GM18505 (cell line): ENCODE measurements at regions not wholly inside any gene's neighbourhood (a gene's known extent, or its start where the extent isn't known, plus 50 kb on each side); places are given as distances from the start of the nearest gene placed in this dataset.
"Not testable (repeated sequence)": the region's sequence is repeated elsewhere in the genome, so short reads cannot be mapped to it uniquely, and the experiment has no call there.

Experiments
- ATAC-seq: cut with Tn5 transposase; IDR thresholded peaks from one replicate; pipeline ENCODE4 v1.9.1; 2021; ENCODE audit not compliant: unreplicated experiment
- POLR2A ChIP-seq: IDR thresholded peaks from 4 replicates; pipeline ENCODE4 v1.6.1; 2011; ENCODE audit warnings: borderline replicate concordance; ENCODE audit not compliant: insufficient read depth, insufficient read length; ENCODE audit errors: extremely low read depth

- ATAC-seq: no peak
- TF ChIP-seq POLR2A: no peak
Measured at GRCh38 chr7:156376317-156376716, 264.3 kb upstream of the RNF32 start.

DNA sequence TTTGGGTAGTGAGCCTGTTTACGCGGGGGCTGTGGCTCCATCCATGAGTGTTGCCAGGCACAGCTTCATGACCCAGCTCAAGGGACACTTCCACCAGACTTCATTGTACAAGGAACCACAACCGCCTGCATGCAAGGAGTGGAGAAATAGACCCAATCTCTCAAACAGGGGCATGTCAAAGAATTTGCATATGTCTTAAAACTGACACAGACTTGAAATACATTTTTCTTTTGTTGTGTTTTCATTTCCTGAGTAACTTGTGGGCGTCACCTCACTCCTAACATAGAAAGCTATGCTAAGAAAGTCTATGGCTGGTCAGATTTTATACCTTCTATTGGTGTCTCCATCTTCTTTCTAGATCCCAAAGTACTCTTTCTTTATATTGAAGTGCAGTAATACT, 266.2 kb upstream of the RNF32 start:
- TF ChIP-seq POLR2A: no peak
- no peak for ATAC-seq

DNA sequence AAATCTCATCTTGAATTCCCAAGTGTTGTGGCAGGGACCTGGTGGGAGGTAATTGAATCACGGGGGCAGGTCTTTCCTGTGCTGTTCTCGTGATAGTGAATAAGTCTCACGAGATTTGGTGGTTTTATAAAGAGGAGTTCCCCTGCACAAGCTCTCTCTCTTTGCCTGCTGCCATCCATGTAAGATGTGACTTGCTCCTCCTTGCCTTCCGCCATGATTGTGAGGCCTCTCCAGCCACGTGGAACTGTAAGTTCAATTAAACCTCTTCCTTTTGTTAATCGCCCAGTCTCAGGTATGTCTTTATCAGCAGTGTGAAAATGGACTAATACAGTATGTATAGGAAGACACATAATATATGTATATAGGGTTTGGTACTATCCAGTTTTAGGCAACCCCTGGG, 270.6 kb upstream of the RNF32 start:
- not testable (repeated sequence) for ATAC-seq

- TF ChIP-seq POLR2A: no peak
- no peak for ATAC-seq
Measured at GRCh38 chr7:156368053-156368843, 272.3 kb upstream of the RNF32 start.

- TF ChIP-seq POLR2A: no peak
- no peak for ATAC-seq
Measured at GRCh38 chr7:156363751-156364150, 276.8 kb upstream of the RNF32 start.

DNA sequence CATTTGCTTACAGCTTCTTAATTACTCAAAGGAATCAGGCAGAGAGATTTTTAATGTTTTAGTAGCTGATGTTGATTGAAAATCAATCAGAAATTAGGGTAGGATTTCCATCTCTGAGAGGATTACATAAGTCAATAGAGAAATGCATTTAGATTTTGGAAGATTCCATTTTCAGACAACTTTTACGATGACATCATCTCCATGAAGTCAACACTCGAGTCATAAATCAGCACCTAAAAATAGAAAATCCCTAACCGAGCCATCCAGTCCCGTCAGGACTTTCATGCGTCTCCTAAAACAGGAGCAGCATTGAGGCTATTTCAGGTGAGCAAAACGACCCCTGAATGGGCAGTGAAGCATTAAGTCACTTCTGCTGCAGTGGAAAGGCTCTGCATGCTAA, 279.7 kb upstream of the RNF32 start:
- no peak for TF ChIP-seq POLR2A
- no peak for ATAC-seq

GRCh38 chr7:156356551-156356950, 284.0 kb upstream of the RNF32 start:
- no peak for ATAC-seq

DNA sequence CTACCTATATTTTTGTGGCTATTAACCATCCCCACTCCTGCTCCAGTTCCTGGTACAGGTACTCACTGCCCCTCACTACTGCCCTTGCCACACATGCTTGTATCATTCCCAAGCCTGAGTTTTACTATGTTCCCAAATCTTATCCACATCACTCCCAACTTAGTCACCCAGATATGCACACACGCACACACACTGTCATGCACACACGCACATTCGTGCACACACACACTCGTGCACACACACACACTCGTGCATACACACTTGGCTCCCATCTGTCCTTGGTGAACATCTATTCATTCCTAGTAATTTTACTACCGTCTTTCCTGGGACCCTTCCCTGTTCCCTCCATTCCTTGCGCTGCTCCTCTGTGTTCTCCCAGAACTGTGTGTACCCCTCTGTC, 287.2 kb upstream of the RNF32 start:
- no peak for TF ChIP-seq POLR2A
- no peak for ATAC-seq

More at GRCh38 chr7:156356551-156356950, 284.0 kb upstream of the RNF32 start:
- no peak for TF ChIP-seq POLR2A

GRCh38 chr7:156347703-156348248, 292.8 kb upstream of the RNF32 start:
- not testable (repeated sequence) for ATAC-seq

DNA sequence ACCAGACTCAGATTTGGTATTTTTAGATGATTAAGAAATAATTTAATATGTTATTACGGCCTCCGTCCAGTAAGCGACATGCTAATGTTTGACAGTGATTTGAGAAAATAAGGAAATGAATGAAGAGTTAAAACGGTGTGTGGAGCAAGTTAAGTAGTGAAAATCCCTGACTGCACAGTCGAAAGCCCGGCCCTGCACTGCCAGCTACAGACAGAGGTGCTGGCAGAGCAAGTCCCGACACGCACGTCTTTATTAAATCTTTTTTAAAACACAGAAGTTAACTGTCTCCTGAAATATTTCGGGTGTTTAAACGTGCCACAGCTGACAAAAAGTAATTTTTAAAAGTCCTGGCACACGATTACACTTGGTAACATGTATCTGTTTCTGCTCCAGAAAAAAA, 293.4 kb upstream of the RNF32 start:
- no peak for TF ChIP-seq POLR2A
- no peak for ATAC-seq

DNA sequence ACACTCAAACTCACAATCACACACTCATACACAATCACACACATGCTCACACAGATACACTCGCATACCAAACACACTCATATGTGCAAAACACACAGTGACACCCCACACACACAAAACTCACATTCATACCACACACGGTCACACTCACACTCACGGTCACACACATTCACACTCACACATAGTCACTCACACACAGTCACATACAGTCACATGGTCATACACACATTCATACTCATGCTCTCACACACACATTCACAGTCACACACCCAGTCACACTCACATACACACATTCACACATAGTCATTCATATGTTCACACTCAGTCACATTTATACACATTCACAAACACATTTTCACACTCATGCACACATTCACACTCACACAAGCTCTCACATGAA, 296.0 kb upstream of the RNF32 start:
- TF ChIP-seq POLR2A: no peak

DNA sequence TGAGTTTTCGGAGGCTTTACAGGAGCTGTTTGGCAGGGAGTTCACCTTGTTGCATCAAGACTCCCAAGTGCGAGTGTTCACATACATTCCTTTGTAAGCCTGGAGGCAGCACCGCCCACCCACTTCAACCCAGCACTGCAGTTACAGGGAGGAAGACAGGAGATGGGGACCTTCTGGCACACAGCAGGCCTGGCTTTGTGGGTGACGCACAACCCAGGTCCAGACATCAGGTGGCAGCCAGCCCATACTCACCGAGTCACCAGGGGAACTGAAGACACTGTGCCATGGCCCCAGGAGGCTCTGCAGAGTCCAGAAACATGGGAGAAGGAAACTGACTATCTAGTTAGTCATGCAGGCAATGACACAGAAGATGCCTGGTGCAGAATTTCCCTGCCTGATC, 305.9 kb upstream of the RNF32 start:
- TF ChIP-seq POLR2A: no peak
- no peak for ATAC-seq

More for the DNA sequence above, 296.0 kb upstream of the RNF32 start:
- no peak for ATAC-seq

DNA sequence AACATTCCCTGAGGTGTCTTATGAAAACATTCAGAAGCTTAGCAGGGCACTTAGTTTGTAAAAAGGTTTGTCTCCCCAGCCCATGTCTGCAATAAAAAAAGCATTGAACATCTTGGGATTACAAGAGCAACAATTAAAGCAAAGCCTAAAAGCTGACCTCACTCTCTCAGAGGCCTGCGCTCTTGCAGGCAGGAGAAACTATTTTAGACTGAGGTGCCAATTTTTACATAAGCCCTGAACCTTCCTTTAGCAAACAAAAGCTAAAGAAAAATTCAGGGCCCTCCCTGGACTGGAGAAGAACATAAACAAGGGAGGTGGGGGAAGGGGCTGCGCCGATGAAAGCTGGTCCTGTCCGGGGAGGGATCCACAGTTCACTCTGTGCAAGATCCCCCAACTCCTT, 312.7 kb upstream of the RNF32 start:
- no peak for ATAC-seq
- TF ChIP-seq POLR2A: no peak

DNA sequence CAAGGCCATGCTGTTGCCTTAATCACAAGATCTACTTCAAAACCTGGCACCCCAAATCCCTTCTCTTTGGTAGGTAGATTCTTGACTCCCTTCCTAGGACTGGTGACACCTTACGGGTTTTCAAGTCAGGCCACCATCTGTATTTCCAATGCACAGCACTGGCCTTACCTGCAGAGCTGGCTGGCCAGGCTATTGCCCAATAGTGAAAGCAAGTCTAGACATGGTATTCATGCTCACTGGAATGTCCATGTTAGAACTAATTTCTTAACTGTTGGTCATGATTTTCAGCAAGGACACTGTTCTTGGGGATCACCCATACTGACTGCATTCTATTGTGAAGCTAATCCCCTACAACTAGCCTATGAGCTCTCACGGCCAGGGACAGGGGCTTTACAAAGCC, 313.1 kb upstream of the RNF32 start:
- no peak for TF ChIP-seq POLR2A
- ATAC-seq: no peak

- no peak for TF ChIP-seq POLR2A
- ATAC-seq: no peak
Measured at GRCh38 chr7:156324201-156324600, 316.4 kb upstream of the RNF32 start.

DNA sequence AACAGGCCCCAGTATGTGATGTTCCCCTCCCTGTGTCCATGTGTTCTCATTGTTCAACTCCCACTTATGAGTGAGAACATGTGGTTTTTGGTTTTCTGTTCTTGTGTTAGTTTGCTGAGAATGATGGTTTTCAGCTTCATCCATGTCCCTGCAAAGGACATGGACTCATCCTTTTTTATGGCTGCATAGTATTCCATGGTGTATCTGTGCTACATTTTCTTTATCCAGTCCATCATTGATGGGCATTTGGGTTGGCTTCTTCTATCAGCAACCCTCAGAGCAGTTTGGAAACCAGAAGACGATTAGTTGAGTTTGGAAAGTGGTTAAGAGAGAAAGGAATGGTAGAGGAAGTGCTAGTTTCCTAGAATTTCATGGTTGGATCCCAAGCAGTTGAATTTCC, 319.1 kb upstream of the RNF32 start:
- ATAC-seq: not testable (repeated sequence)
